HG03175 (cell line): ENCODE measurements at regions not wholly inside any gene's neighbourhood (a gene's known extent, or its start where the extent isn't known, plus 50 kb on each side); places are given as distances from the start of the nearest gene placed in this dataset.
"Not testable (repeated sequence)": the region's sequence is repeated elsewhere in the genome, so short reads cannot be mapped to it uniquely, and the experiment has no call there.

Experiments used
- ATAC-seq: cut with Tn5 transposase; IDR thresholded peaks from one replicate; pipeline ENCODE4 v1.9.1; 2021; ENCODE audit warnings: mild to moderate bottlenecking, moderate library complexity; ENCODE audit not compliant: unreplicated experiment

GRCh38 chr2:16228951-16229350, 288.6 kb downstream of the MYCN start:
- ATAC-seq: no peak

GRCh38 chr2:16228471-16228870, 288.1 kb downstream of the MYCN start:
- ATAC-seq: no peak

GRCh38 chr2:16227811-16228462, 287.6 kb downstream of the MYCN start:
- no peak for ATAC-seq

- ATAC-seq: no peak
Measured at GRCh38 chr2:16226943-16227664, 286.8 kb downstream of the MYCN start.

- ATAC-seq: no peak
Measured at GRCh38 chr2:16226381-16226780, 286.0 kb downstream of the MYCN start.

- ATAC-seq: no peak
Measured at GRCh38 chr2:16225545-16225944, 285.2 kb downstream of the MYCN start.

GRCh38 chr2:16225071-16225470, 284.7 kb downstream of the MYCN start:
- ATAC-seq: no peak

GRCh38 chr2:16224298-16225045, 284.1 kb downstream of the MYCN start:
- ATAC-seq: no peak

- no peak for ATAC-seq
Measured at GRCh38 chr2:16223841-16224177, 283.5 kb downstream of the MYCN start.

- ATAC-seq: no peak
Measured at GRCh38 chr2:16223161-16223840, 283.0 kb downstream of the MYCN start.

GRCh38 chr2:16222326-16222725, 282.0 kb downstream of the MYCN start:
- no peak for ATAC-seq

- ATAC-seq: no peak
Measured at GRCh38 chr2:16221461-16222010, 281.2 kb downstream of the MYCN start.

GRCh38 chr2:16219292-16219975, 279.1 kb downstream of the MYCN start:
- no peak for ATAC-seq

GRCh38 chr2:16218625-16219024, 278.3 kb downstream of the MYCN start:
- ATAC-seq: no peak

- no peak for ATAC-seq
Measured at GRCh38 chr2:16218161-16218560, 277.8 kb downstream of the MYCN start.

GRCh38 chr2:16217741-16218140, 277.4 kb downstream of the MYCN start:
- not testable (repeated sequence) for ATAC-seq

- no peak for ATAC-seq
Measured at GRCh38 chr2:16217291-16217690, 276.9 kb downstream of the MYCN start.

GRCh38 chr2:16216558-16216945, 276.2 kb downstream of the MYCN start:
- ATAC-seq: no peak

GRCh38 chr2:16215902-16216557, 275.7 kb downstream of the MYCN start:
- no peak for ATAC-seq

GRCh38 chr2:16214861-16215260, 274.5 kb downstream of the MYCN start:
- no peak for ATAC-seq
